IMR-90 (cell line): ENCODE measurements at regions not wholly inside any gene's neighbourhood (a gene's known extent, or its start where the extent isn't known, plus 50 kb on each side); places are given as distances from the start of the nearest gene placed in this dataset.

ENCODE experiments used
- MAFK ChIP-seq: IDR thresholded peaks from 2 replicates; pipeline ENCODE4 v1.6.1; 2012; ENCODE audit warnings: low read depth, low read length, improper control_type of control experiment
- MAZ ChIP-seq: IDR thresholded peaks from 2 replicates; pipeline ENCODE4 v1.6.1; 2012; ENCODE audit warnings: low read depth, mild to moderate bottlenecking, low read length, improper control_type of control experiment, moderate library complexity, borderline replicate concordance
- POLR2A ChIP-seq: IDR thresholded peaks from 2 replicates; pipeline ENCODE4 v1.6.1; 2012; ENCODE audit warnings: mild to moderate bottlenecking, low read depth, low read length
- RFX5 ChIP-seq: IDR thresholded peaks from 2 replicates; pipeline ENCODE4 v1.8.0; 2012; ENCODE audit warnings: low read depth, mild to moderate bottlenecking, low read length, moderate library complexity
- TF ChIP-seq, protein P1 (sequence below): conservative IDR thresholded peaks from 2 replicates; pipeline ENCODE4 v1.5.1; 2012; ENCODE audit warnings: mild to moderate bottlenecking, low read depth, low read length, improper control_type of control experiment
- TF ChIP-seq, protein P2 (sequence below): fragments of 150-350 bp; IDR thresholded peaks from 2 replicates; pipeline ENCODE4 v1.6.1; 2017; ENCODE audit warnings: mild to moderate bottlenecking, antibody characterized with exemption, low read length, low read depth

DNA sequence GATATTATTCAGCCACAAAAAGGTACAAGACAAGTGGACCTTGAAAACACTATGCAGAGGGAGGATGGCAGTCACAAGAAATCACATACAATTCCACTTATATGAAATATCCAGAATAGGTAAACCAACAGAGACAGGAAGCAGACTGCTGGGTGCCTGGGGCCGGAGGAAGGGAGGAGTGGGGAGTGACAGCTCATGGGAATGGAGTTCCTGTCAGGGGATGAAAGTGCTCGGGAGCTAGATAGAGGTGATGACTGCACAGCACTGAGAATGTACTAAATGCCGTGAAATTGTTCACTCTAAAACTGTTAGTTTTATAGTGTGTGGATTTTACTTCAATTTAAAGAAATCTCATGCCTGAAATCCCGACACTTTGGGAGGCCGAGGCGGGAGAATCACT is 74.2 kb upstream of the MED9 start:
- TF ChIP-seq, protein P1, sequence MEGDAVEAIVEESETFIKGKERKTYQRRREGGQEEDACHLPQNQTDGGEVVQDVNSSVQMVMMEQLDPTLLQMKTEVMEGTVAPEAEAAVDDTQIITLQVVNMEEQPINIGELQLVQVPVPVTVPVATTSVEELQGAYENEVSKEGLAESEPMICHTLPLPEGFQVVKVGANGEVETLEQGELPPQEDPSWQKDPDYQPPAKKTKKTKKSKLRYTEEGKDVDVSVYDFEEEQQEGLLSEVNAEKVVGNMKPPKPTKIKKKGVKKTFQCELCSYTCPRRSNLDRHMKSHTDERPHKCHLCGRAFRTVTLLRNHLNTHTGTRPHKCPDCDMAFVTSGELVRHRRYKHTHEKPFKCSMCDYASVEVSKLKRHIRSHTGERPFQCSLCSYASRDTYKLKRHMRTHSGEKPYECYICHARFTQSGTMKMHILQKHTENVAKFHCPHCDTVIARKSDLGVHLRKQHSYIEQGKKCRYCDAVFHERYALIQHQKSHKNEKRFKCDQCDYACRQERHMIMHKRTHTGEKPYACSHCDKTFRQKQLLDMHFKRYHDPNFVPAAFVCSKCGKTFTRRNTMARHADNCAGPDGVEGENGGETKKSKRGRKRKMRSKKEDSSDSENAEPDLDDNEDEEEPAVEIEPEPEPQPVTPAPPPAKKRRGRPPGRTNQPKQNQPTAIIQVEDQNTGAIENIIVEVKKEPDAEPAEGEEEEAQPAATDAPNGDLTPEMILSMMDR = no peak
- TF ChIP-seq MAFK = no peak
- TF ChIP-seq, protein P2, sequence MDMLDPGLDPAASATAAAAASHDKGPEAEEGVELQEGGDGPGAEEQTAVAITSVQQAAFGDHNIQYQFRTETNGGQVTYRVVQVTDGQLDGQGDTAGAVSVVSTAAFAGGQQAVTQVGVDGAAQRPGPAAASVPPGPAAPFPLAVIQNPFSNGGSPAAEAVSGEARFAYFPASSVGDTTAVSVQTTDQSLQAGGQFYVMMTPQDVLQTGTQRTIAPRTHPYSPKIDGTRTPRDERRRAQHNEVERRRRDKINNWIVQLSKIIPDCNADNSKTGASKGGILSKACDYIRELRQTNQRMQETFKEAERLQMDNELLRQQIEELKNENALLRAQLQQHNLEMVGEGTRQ = no peak
- no peak for TF ChIP-seq MAZ
- no peak for TF ChIP-seq RFX5
- no peak for TF ChIP-seq POLR2A
